ENCODE measurements at regions not wholly inside any gene's neighbourhood (a gene's known extent, or its start where the extent isn't known, plus 50 kb on each side); places are given as distances from the start of the nearest gene placed in this dataset.

- TF ChIP-seq CTCF (IDR thresholded peaks at IDR 0.05; ENCODE audit: low read depth, low read length): no peak
- no peak overlapping the region for H3K27ac ChIP-seq
- no peaks in the 10 kb centered on the region for H3K36me3 ChIP-seq
- H3K4me3 ChIP-seq (ENCODE audit: low read depth, low read length): no peak overlapping the region
- no peak for DNase-seq
- H3K27me3 ChIP-seq (ENCODE audit: insufficient read depth, low read depth, severe bottlenecking): no peaks in the 10 kb centered on the region
- no peaks in the 10 kb centered on the region for H3K9me3 ChIP-seq (ENCODE audit: severe bottlenecking)
Observed at GRCh38 chr6:134669485-134669884, 280.4 kb downstream of the ALDH8A1 start.

- no peak overlapping the region for H3K4me3 ChIP-seq (ENCODE audit: low read depth, low read length)
- no peaks in the 10 kb centered on the region for H3K36me3 ChIP-seq
- no peak overlapping the region for H3K27ac ChIP-seq
- no peak for TF ChIP-seq CTCF (IDR thresholded peaks at IDR 0.05; ENCODE audit: low read depth, low read length)
- H3K27me3 ChIP-seq (ENCODE audit: insufficient read depth, low read depth, severe bottlenecking): no peaks in the 10 kb centered on the region
- H3K9me3 ChIP-seq (ENCODE audit: severe bottlenecking): no peaks in the 10 kb centered on the region
- no peak for DNase-seq
Observed at GRCh38 chr6:134667111-134667510, 282.8 kb downstream of the ALDH8A1 start.

GRCh38 chr6:134666125-134666524, 283.8 kb downstream of the ALDH8A1 start:
- no peak for TF ChIP-seq CTCF (IDR thresholded peaks at IDR 0.05; ENCODE audit: low read depth, low read length)

GRCh38 chr6:134665029-134665723, 284.7 kb downstream of the ALDH8A1 start:
- no peak for DNase-seq
- no peak for TF ChIP-seq CTCF (IDR thresholded peaks at IDR 0.05; ENCODE audit: low read depth, low read length)
- Histone ChIP-seq H3K9me3 (ENCODE audit: severe bottlenecking) (no peaks in the 10 kb centered on the region), H3K27me3 (ENCODE audit: insufficient read depth, low read depth, severe bottlenecking) (no peaks in the 10 kb centered on the region), H3K4me3 (ENCODE audit: low read depth, low read length) (no peak overlapping the region), H3K27ac (no peak overlapping the region), H3K36me3 (no peaks in the 10 kb centered on the region)

More at GRCh38 chr6:134666125-134666524, 283.8 kb downstream of the ALDH8A1 start:
- H3K36me3 ChIP-seq: no peaks in the 10 kb centered on the region
- no peak overlapping the region for H3K27ac ChIP-seq
- no peak for DNase-seq
- H3K27me3 ChIP-seq (ENCODE audit: insufficient read depth, low read depth, severe bottlenecking): no peaks in the 10 kb centered on the region
- no peak overlapping the region for H3K4me3 ChIP-seq (ENCODE audit: low read depth, low read length)
- H3K9me3 ChIP-seq (ENCODE audit: severe bottlenecking): no peaks in the 10 kb centered on the region

- Histone ChIP-seq H3K27me3 (ENCODE audit: insufficient read depth, low read depth, severe bottlenecking) (no peaks in the 10 kb centered on the region), H3K27ac (no peak overlapping the region), H3K9me3 (ENCODE audit: severe bottlenecking) (no peaks in the 10 kb centered on the region), H3K36me3 (no peaks in the 10 kb centered on the region), H3K4me3 (ENCODE audit: low read depth, low read length) (no peak overlapping the region)
- no peak for DNase-seq
- TF ChIP-seq CTCF (IDR thresholded peaks at IDR 0.05; ENCODE audit: low read depth, low read length): no peak
Observed at GRCh38 chr6:134663800-134664535, 285.9 kb downstream of the ALDH8A1 start.

All from WERI-Rb-1 (cell line).